HEK293 (cell line): ENCODE measurements at regions not wholly inside any gene's neighbourhood (a gene's known extent, or its start where the extent isn't known, plus 50 kb on each side); places are given as distances from the start of the nearest gene placed in this dataset.

ENCODE experiments used
- CTCF ChIA-PET: fragments of 350-600 bp; formaldehyde crosslinking; extraction: SDS; loops from one replicate; lab custom pipeline; 2021; ENCODE audit warnings: antibody characterized with exemption; lab: Yijun Ruan, JAX
- POLR2A ChIA-PET: fragments of 300-600 bp; formaldehyde crosslinking; extraction: SDS; loops from one replicate; lab custom pipeline; 2020; ENCODE audit warnings: antibody characterized with exemption, inconsistent platforms; lab: Yijun Ruan, JAX
- H3K27ac ChIP-seq: fragments of 200-500 bp; sonication (Bioruptor generic); 2 replicates; pipeline ENCODE4 v1.5.1; 2014; ENCODE audit warnings: low read depth, low read length, control low read depth, inconsistent platforms; ENCODE audit errors: extremely low read depth
- H3K36me3 ChIP-seq, 2 experiments: fragments of 200-500 bp in 1 of 2; sonication (Bioruptor generic) in 1 of 2; 1 replicate in 1 of 2; 2 replicates in 1 of 2; pipeline ENCODE4 v1.5.1; 2014 to 2017; ENCODE audit warnings: inconsistent platforms in 2 of 2, low read length in 2 of 2; ENCODE audit not compliant: control insufficient read depth in 2 of 2, insufficient read depth in 1 of 2
- H3K4me1 ChIP-seq: fragments of 200-500 bp; sonication (Bioruptor generic); 2 replicates; pipeline ENCODE4 v1.5.1; 2014; ENCODE audit warnings: mild to moderate bottlenecking, low read length, inconsistent platforms; ENCODE audit not compliant: control insufficient read depth, insufficient read depth
- H3K4me3 ChIP-seq: 2 replicates; pipeline ENCODE4 v1.5.1; 2011; ENCODE audit warnings: low read depth, mild to moderate bottlenecking, control low read depth, low read length, moderate library complexity
- H3K9me3 ChIP-seq: fragments of 200-500 bp; sonication (Bioruptor generic); 2 replicates; pipeline ENCODE4 v1.5.1; 2014; ENCODE audit warnings: low read depth, low read length, inconsistent platforms; ENCODE audit not compliant: control insufficient read depth, insufficient read depth
- CTCF ChIP-seq: fragments of 450-650 bp; formaldehyde crosslinking; IDR thresholded peaks from 2 replicates; pipeline ENCODE4 v1.5.1; 2016; ENCODE audit warnings: missing biosample characterization, missing genetic modification characterization
- EGR2 ChIP-seq: fragments of 450-650 bp; formaldehyde crosslinking; IDR thresholded peaks from 2 replicates; pipeline ENCODE4 v1.5.1; 2016; ENCODE audit warnings: low read depth, missing biosample characterization, missing genetic modification characterization
- HOXA7 ChIP-seq: sonication (generic); formaldehyde crosslinking; IDR thresholded peaks from 2 replicates; pipeline ENCODE4 v1.8.1; 2022; ENCODE audit warnings: missing genetic modification reagents, borderline replicate concordance
- KLF16 ChIP-seq: fragments of 450-650 bp; formaldehyde crosslinking; IDR thresholded peaks from 2 replicates; pipeline ENCODE4 v1.5.1; 2017; ENCODE audit warnings: missing biosample characterization, missing genetic modification characterization
- PRDM1 ChIP-seq: fragments of 450-650 bp; formaldehyde crosslinking; IDR thresholded peaks from 2 replicates; pipeline ENCODE4; 2016; ENCODE audit warnings: missing biosample characterization, missing genetic modification characterization
- REPIN1 ChIP-seq: fragments of 450-650 bp; formaldehyde crosslinking; IDR thresholded peaks from 2 replicates; pipeline ENCODE4 v1.5.1; 2017; ENCODE audit warnings: missing biosample characterization, missing genetic modification characterization, low read depth
- ZBTB20 ChIP-seq: fragments of 450-650 bp; formaldehyde crosslinking; IDR thresholded peaks from 2 replicates; pipeline ENCODE4 v1.5.1; 2016; ENCODE audit warnings: missing biosample characterization, missing genetic modification characterization
- ZFHX2 ChIP-seq: fragments of 450-650 bp; formaldehyde crosslinking; conservative IDR thresholded peaks from 2 replicates; pipeline ENCODE4 v1.5.1; 2016; ENCODE audit warnings: missing biosample characterization, missing genetic modification characterization
- ZNF121 ChIP-seq: fragments of 450-650 bp; formaldehyde crosslinking; IDR thresholded peaks from 2 replicates; pipeline ENCODE4 v1.5.1; 2016; ENCODE audit warnings: missing biosample characterization, missing genetic modification characterization
- ZNF184 ChIP-seq: fragments of 450-650 bp; IDR thresholded peaks from 2 replicates; pipeline ENCODE4 v1.5.1; 2018; ENCODE audit warnings: missing biosample characterization, mild to moderate bottlenecking, missing genetic modification characterization
- ZNF19 ChIP-seq: fragments of 450-650 bp; formaldehyde crosslinking; IDR thresholded peaks from 2 replicates; pipeline ENCODE4; 2016; ENCODE audit warnings: missing biosample characterization, missing genetic modification characterization, low read depth
- ZNF280C ChIP-seq: fragments of 450-650 bp; formaldehyde crosslinking; IDR thresholded peaks from 2 replicates; pipeline ENCODE4 v1.5.1; 2016; ENCODE audit warnings: missing biosample characterization, missing genetic modification characterization
- ZNF292 ChIP-seq: fragments of 450-650 bp; formaldehyde crosslinking; IDR thresholded peaks from 2 replicates; pipeline ENCODE4 v1.5.1; 2016; ENCODE audit warnings: low read depth, missing biosample characterization, missing genetic modification characterization, borderline replicate concordance
- ZNF324 ChIP-seq: fragments of 450-650 bp; formaldehyde crosslinking; IDR thresholded peaks from 2 replicates; pipeline ENCODE4 v1.5.1; 2016; ENCODE audit warnings: missing biosample characterization, missing genetic modification characterization
- ZNF354C ChIP-seq: fragments of 450-650 bp; formaldehyde crosslinking; IDR thresholded peaks from 2 replicates; pipeline ENCODE4 v1.5.1; 2016; ENCODE audit warnings: missing biosample characterization, missing genetic modification characterization, low read depth, borderline replicate concordance
- ZNF37A ChIP-seq: fragments of 450-650 bp; IDR thresholded peaks from 2 replicates; pipeline ENCODE4 v1.5.1; 2018; ENCODE audit warnings: missing biosample characterization, missing genetic modification characterization
- ZNF473 ChIP-seq: fragments of 450-650 bp; formaldehyde crosslinking; IDR thresholded peaks from 2 replicates; pipeline ENCODE4 v1.5.1; 2017; ENCODE audit warnings: missing biosample characterization, missing genetic modification characterization
- ZNF555 ChIP-seq: fragments of 450-650 bp; formaldehyde crosslinking; conservative IDR thresholded peaks from 2 replicates; pipeline ENCODE4 v1.5.1; 2017; ENCODE audit warnings: missing biosample characterization, mild to moderate bottlenecking, missing genetic modification characterization, inconsistent platforms
- ZNF596 ChIP-seq: fragments of 450-650 bp; IDR thresholded peaks from 2 replicates; pipeline ENCODE4 v1.5.0; 2018; ENCODE audit warnings: missing biosample characterization, mild to moderate bottlenecking, missing genetic modification characterization, moderate library complexity
- ZNF629 ChIP-seq: fragments of 450-650 bp; formaldehyde crosslinking; IDR thresholded peaks from 2 replicates; pipeline ENCODE4 v1.5.1; 2017; ENCODE audit warnings: missing biosample characterization, missing genetic modification characterization
- ZNF791 ChIP-seq: fragments of 450-650 bp; formaldehyde crosslinking; IDR thresholded peaks from 2 replicates; pipeline ENCODE4 v1.5.1; 2016; ENCODE audit warnings: missing biosample characterization, missing genetic modification characterization
- ZNF837 ChIP-seq: fragments of 450-650 bp; formaldehyde crosslinking; IDR thresholded peaks from 2 replicates; pipeline ENCODE4 v1.5.1; 2016; ENCODE audit warnings: missing biosample characterization, missing genetic modification characterization
- ZSCAN5A ChIP-seq: fragments of 450-650 bp; formaldehyde crosslinking; IDR thresholded peaks from 2 replicates; pipeline ENCODE4 v1.5.1; 2016; ENCODE audit warnings: missing biosample characterization, missing genetic modification characterization
- TF ChIP-seq, protein P1 (sequence below): fragments of 450-650 bp; formaldehyde crosslinking; IDR thresholded peaks from 2 replicates; pipeline ENCODE4 v1.5.1; 2017; ENCODE audit warnings: missing biosample characterization, missing genetic modification characterization
- TF ChIP-seq, protein P2 (sequence below): fragments of 450-650 bp; formaldehyde crosslinking; IDR thresholded peaks from 2 replicates; pipeline ENCODE4 v1.5.1; 2017; ENCODE audit warnings: missing biosample characterization, missing genetic modification characterization
- TF ChIP-seq, protein P3 (sequence below): fragments of 450-650 bp; formaldehyde crosslinking; IDR thresholded peaks from 2 replicates; pipeline ENCODE4 v1.5.1; 2017; ENCODE audit warnings: missing biosample characterization, missing genetic modification characterization

- Histone ChIP-seq H3K4me1 (no peaks in the 10 kb centered on the region), H3K27ac (no peak overlapping the region), H3K4me3 (no peak overlapping the region), H3K36me3 (no peaks in the 10 kb centered on the region), H3K9me3 (no peaks in the 10 kb centered on the region)
- no peak for TF ChIP-seq HOXA7 (CRISPR knock-in tag)
- TF ChIP-seq PRDM1, result no peak
- TF ChIP-seq ZSCAN5A (tag by site-specific recombination), result no peak
- TF ChIP-seq ZNF184 (tag by site-specific recombination), result no peak
- no peak for TF ChIP-seq ZFHX2 (tag by site-specific recombination)
- TF ChIP-seq ZNF629 (tag by site-specific recombination), result no peak
- TF ChIP-seq KLF16 (tag by site-specific recombination), result no peak
- no peak for TF ChIP-seq EGR2
- TF ChIP-seq ZNF324, result no peak
- no peak for TF ChIP-seq ZNF121 (tag by site-specific recombination)
- no peak for TF ChIP-seq ZBTB20 (tag by site-specific recombination)
- TF ChIP-seq, protein P1, sequence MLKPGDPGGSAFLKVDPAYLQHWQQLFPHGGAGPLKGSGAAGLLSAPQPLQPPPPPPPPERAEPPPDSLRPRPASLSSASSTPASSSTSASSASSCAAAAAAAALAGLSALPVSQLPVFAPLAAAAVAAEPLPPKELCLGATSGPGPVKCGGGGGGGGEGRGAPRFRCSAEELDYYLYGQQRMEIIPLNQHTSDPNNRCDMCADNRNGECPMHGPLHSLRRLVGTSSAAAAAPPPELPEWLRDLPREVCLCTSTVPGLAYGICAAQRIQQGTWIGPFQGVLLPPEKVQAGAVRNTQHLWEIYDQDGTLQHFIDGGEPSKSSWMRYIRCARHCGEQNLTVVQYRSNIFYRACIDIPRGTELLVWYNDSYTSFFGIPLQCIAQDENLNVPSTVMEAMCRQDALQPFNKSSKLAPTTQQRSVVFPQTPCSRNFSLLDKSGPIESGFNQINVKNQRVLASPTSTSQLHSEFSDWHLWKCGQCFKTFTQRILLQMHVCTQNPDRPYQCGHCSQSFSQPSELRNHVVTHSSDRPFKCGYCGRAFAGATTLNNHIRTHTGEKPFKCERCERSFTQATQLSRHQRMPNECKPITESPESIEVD (tag by site-specific recombination), result no peak
- TF ChIP-seq REPIN1 (tag by site-specific recombination), result no peak
- POLR2A ChIA-PET, result no interaction called here
- CTCF ChIA-PET, result no interaction called here
Measured at GRCh38 chr15:25237291-25237978, 201.4 kb downstream of the UBE3A start.

- CTCF ChIA-PET, result no interaction called here
- no peaks in the 10 kb centered on the region for H3K9me3 ChIP-seq
- H3K36me3 ChIP-seq, result no peaks in the 10 kb centered on the region
- POLR2A ChIA-PET, result no interaction called here
- H3K4me3 ChIP-seq, result no peak overlapping the region
- no peaks in the 10 kb centered on the region for H3K4me1 ChIP-seq
- H3K27ac ChIP-seq, result no peak overlapping the region
- no peak for TF ChIP-seq ZNF280C (tag by site-specific recombination)
- no peak for TF ChIP-seq ZNF555 (tag by site-specific recombination)
- no peak for TF ChIP-seq ZNF837
- no peak for TF ChIP-seq ZNF473 (tag by site-specific recombination)
- TF ChIP-seq ZNF596, result no peak
- TF ChIP-seq ZNF37A (tag by site-specific recombination), result no peak
- no peak for TF ChIP-seq ZNF19 (tag by site-specific recombination)
- TF ChIP-seq, protein P2, sequence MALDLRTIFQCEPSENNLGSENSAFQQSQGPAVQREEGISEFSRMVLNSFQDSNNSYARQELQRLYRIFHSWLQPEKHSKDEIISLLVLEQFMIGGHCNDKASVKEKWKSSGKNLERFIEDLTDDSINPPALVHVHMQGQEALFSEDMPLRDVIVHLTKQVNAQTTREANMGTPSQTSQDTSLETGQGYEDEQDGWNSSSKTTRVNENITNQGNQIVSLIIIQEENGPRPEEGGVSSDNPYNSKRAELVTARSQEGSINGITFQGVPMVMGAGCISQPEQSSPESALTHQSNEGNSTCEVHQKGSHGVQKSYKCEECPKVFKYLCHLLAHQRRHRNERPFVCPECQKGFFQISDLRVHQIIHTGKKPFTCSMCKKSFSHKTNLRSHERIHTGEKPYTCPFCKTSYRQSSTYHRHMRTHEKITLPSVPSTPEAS, result no peak
- no peak for TF ChIP-seq ZNF292
- TF ChIP-seq, protein P3, sequence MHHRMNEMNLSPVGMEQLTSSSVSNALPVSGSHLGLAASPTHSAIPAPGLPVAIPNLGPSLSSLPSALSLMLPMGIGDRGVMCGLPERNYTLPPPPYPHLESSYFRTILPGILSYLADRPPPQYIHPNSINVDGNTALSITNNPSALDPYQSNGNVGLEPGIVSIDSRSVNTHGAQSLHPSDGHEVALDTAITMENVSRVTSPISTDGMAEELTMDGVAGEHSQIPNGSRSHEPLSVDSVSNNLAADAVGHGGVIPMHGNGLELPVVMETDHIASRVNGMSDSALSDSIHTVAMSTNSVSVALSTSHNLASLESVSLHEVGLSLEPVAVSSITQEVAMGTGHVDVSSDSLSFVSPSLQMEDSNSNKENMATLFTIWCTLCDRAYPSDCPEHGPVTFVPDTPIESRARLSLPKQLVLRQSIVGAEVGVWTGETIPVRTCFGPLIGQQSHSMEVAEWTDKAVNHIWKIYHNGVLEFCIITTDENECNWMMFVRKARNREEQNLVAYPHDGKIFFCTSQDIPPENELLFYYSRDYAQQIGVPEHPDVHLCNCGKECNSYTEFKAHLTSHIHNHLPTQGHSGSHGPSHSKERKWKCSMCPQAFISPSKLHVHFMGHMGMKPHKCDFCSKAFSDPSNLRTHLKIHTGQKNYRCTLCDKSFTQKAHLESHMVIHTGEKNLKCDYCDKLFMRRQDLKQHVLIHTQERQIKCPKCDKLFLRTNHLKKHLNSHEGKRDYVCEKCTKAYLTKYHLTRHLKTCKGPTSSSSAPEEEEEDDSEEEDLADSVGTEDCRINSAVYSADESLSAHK (tag by site-specific recombination), result no peak
- no peak for TF ChIP-seq ZNF354C (tag by site-specific recombination)
- no peak for TF ChIP-seq ZNF791 (tag by site-specific recombination)
- no peak for TF ChIP-seq CTCF (tag by site-specific recombination)
Measured at GRCh38 chr15:25238126-25238525, 200.7 kb downstream of the UBE3A start.
